ENCODE measurements at regions not wholly inside any gene's neighbourhood (a gene's known extent, or its start where the extent isn't known, plus 50 kb on each side); places are given as distances from the start of the nearest gene placed in this dataset.

DNA sequence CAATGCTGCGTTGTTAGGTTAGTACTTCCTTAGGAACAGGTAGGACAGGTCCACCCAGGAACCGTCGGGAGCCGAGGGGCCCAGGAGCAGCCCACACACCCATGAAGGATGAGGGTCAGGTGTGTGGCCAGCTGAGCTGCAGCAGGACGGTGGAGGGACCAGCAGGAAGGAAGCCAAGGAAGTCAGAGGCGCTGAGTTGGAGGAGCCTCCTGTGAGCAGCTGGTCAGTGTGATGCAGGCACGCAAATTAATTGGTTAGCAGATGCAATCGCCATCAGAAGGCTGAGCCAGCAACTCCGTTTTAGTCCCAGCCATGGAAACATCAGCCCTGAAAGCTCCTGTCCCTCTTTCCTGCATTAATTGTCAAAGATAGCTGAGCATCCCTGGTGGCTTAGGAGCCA lies 114.9 kb upstream of the SOX1 start:
- no peak for DNase-seq (ENCODE audit: low spot score)

DNA sequence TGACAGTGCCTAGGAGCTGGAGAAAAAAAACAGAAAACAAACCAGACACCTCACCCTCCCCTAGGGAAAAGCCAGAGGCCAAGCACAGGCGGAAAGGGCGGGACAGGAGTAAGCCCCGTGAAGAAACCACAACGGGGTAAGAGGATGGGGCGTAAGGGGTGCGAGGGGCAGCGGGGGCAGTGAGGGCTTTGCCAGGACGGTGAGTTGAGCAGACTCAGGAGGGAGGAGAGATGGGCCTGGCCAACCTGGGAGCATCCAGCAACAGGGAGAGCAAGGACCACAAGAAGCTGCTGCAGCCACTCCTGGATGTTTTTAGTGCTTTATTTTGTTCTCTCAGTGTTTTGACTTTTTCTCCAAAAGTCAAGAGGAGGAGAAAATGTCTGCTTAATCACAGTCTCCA lies 114.1 kb upstream of the SOX1 start:
- no peak for DNase-seq (ENCODE audit: low spot score)

DNA sequence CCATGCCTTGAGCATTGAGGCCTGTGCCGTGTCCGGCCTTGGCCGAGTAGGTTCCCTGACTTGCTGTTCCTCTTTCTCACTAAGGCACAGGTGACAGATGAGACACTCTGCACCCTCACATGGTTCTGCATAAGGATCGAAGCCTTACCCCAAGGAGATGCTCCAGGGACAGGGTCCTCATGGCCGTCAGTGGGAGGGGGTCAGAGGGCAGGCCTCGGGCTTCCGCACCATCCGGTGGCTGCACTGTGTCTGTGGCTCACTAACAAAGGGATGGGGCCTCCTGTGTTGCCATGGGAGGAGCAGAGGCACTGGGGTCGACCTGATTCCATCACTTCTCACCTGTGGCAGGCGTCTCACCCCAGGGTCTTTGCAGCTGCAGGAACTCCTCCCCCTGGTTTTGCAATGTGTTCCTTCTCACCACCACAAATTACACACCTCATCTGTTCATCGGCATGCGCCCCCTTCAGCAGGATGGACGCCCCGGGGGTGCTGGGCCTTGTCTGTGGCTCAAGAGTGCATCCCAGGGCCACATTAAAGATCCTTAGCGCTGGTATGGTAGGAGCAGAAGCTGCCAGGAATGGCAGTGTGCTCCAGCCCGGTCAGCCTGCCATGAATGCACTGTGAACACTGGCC lies 113.3 kb upstream of the SOX1 start:
- DNase-seq (ENCODE audit: low spot score) = no peak

DNA sequence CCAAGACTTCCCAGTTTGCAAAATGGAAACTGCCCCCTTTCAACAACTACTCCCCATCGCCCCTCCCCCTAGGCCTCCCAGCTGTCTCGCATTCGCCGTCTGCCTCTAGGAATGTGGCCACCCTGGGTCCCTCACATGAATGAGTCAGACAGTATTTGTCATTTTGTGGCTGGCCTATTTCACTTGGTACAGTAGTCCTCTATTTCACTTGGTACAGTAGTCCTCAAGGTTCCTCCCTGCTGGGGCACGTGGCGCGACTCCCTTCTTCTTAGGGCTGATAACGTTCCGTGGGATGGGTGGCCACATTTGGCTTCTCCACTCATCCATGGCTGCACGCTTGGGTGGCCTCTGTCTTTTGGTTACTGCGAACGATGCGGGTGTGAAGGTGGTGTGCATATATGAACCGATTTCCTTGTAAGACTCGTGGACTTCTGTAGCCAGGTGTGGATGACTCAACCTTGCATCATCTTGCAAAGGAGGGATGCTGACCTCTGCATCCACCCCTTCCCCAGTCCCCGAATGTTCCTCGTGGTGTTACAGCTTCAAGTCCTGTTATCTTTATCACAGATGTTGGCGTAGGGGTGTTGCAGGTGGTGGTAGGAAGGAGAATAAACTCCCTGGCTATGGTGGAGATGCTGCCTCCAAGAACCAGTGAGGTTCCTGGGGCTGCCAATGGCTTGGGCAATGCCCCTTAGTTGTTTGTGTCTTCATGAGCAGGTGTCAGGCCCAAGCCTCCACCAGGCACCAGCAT lies 112.1 kb upstream of the SOX1 start:
- no peak for DNase-seq (ENCODE audit: low spot score)

DNA sequence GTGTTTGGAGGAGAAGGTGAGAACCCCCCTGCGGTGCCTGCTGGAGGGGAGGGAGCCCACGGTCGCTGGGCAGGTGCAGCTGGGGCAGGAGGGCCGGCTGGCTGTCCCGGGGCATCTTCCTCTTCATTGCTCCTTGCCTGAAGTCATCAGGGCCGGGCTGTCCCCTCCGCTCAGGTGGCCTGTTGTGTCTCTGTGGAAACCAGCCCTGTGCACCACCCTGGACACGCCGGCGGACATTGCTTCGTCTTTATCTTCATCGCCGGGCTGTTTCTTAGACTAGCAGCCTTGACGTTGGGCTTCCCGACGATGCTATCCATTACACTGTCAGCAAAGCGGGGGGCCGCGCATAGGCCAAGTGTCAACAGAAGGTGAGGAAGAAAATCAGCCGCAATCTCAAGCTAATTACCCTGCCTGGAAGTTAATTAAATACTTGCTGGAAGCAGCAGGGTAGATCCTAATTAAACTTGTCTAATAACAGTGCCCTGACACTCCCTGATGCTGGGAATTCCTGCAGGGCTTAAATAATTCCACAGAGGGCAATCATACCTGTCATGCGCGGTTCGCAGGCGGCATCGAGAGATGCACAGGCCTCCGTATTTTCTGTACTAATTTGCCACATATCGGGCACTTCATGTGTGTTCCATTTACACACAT lies 111.4 kb upstream of the SOX1 start:
- DNase-seq (ENCODE audit: low spot score) = no peak

- no peak for DNase-seq (ENCODE audit: low spot score)
Measured at GRCh38 chr13:111956261-111957151, 110.4 kb upstream of the SOX1 start.

GRCh38 chr13:111957913-111958450 lies 109.0 kb upstream of the SOX1 start:
- no peak for DNase-seq (ENCODE audit: low spot score)

DNA sequence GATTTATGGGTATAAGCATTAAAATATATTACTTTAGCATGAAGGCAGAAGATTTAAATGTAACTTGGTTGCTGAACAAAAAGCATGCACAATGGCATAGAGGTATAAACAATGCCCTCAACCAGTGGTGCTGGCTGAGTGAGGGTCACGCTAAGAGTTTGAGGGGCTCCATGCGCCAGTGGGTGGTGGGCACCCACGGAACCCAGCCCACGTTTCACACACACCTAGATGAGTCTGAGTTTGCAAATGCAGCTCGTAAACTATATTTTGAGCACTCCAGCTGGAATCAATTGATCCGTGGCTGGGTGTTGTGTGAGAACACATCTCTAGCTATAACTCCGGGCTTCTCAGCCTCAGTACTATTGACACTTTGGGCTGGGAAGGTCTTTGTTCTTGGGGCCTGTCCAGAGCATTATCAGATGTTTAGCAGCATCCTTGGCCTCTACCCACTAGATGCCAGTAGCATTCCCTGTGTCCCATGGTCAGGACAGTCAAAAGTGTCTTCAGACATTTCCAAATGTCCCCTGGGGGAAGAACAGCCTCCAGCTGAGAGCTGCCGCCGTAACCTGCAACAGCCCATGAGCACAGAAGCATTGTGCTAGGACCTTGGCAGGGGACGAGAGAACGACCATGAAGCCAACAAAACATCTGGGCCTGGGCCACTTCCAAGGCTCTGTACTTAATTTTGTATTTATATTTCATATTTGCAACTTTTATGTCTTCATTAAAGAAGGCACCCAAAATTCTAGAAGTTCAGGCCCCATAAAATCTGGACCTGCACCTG lies 108.1 kb upstream of the SOX1 start:
- DNase-seq (ENCODE audit: low spot score) = no peak

GRCh38 chr13:111960152-111960772 lies 106.7 kb upstream of the SOX1 start:
- no peak for DNase-seq (ENCODE audit: low spot score)

GRCh38 chr13:111961236-111961635 lies 105.7 kb upstream of the SOX1 start:
- DNase-seq (ENCODE audit: low spot score) = no peak

GRCh38 chr13:111961651-111962192 lies 105.2 kb upstream of the SOX1 start:
- DNase-seq (ENCODE audit: low spot score) = no peak

GRCh38 chr13:111962431-111962891 lies 104.5 kb upstream of the SOX1 start:
- no peak for DNase-seq (ENCODE audit: low spot score)

GRCh38 chr13:111963031-111963430 lies 103.9 kb upstream of the SOX1 start:
- no peak for DNase-seq (ENCODE audit: low spot score)

DNA sequence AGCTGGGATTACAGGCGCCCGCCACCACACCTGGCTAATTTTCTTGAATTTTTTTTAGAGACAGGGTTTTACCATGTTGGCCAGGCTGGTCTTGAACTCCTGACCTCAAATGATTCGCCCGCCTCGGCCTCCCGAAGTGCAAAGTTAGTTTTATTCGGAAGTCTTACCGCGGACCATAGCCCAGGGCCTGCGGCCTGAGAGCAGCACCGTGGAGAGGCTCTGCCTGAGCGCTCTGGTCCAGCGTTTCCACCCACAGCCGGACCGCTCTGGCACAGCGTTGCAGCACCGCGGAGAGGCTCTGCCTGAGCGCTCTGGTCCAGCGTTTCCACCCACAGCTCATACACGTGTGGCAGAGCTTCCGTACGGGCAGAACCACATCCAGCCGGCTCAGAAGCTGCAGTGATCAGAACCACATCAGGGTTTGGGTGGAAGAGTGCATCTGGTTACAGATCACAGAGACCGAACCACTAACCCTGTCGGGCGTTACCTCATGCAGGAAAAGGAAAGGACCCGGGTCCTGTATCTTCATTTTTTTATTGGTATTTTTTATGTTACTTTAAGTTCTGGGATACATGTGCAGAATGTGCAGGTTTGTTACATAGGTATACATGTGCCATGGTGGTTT lies 102.4 kb upstream of the SOX1 start:
- no peak for DNase-seq (ENCODE audit: low spot score)

DNA sequence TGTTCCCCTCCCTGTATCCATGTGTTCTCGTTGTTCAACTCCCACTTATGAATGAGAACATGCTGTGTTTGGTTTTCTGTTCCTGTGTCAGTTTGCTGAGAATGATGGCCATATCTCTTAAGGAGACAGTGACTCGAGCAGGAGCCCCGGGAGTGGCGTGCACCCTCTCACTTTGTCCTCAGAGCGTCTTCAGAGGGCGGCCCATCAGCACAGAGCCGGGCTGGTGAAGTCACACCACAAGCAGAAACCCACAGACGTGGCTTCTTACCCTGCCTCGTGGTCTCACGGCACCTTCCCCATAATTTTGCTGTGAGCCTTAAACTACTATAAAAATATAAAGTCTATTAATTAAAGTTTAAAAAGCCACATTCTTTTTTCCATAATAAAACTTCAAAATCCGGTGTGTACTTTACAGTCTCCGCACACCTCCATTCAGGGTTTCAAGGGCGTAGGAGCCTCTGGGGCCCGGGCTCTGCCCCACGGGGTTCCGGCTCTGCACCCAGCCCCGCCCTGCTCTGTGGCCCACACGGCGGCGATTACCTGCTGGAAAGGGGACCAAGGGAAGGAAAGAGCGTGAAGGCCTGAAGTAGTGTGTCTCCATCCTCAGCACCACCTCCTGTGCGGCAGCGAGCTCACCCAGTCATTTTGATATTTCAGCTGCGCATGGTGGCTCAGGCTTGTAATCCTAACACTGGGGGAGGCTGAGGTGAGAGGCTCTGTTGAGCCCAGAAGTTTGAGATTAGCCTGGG lies 101.3 kb upstream of the SOX1 start:
- no peak for DNase-seq (ENCODE audit: low spot score)

- DNase-seq (ENCODE audit: low spot score) = no peak
Measured at GRCh38 chr13:111966933-111967332, 100.0 kb upstream of the SOX1 start.

GRCh38 chr13:111967572-111968201 lies 99.3 kb upstream of the SOX1 start:
- no peak for DNase-seq (ENCODE audit: low spot score)

DNA sequence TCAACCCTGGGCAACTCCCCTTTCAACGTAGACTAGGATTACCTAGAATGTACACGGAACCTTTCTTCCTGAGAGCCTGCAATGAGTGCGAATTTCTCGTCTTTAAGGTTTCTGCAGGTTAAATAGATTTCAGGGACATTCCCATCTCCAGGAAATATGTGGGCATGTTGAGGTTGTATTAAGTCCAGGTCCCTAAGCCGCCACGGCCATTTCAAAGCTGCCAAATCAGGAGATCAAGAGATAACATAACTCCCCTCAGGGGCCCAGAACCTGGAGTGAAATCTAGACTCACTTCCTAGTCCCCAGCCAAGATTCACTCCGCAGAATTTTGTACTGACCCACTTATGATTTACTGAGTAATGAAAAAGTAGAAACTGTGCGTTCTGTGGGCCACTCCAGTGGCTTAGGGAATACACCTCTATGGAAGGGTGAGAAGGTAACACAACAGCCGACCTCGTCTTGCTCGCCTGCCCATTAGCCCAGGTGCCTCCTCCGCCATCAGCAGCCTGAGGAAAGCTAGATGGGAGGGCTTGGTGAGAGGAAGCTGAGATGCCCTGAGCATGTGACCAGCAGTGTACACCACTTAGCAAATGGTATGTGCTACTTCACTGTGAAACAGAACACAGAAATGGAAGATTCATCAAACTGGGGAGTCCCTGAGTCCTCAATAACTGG lies 98.5 kb upstream of the SOX1 start:
- no peak for DNase-seq (ENCODE audit: low spot score)

Measured in D341Med (cell line).